SK-N-SH treated with all-trans-retinoic acid at 6 μM for 48 hours (cell line): ENCODE measurements at regions not wholly inside any gene's neighbourhood (a gene's known extent, or its start where the extent isn't known, plus 50 kb on each side); places are given as distances from the start of the nearest gene placed in this dataset.

Experiments used
- ATAC-seq: fragments of 200-7000 bp; cut with Tn5 transposase; 3 replicates; pipeline ENCODE4 v1.9.1; 2020; ENCODE audit warnings: mild to moderate bottlenecking, moderate library complexity
- ARNTL ChIP-seq: fragments of 450-650 bp; formaldehyde crosslinking; IDR thresholded peaks from 2 replicates; pipeline ENCODE4 v1.5.0; 2020; ENCODE audit warnings: low read depth, mild to moderate bottlenecking, moderate library complexity, borderline replicate concordance
- BACH2 ChIP-seq: fragments of 250-450 bp; sonication (Bioruptor Pico); IDR thresholded peaks from 2 replicates; pipeline ENCODE4 v1.9.0; 2021; ENCODE audit warnings: mild to moderate bottlenecking, borderline replicate concordance
- CSDC2 ChIP-seq: fragments of 250-450 bp; sonication (Bioruptor Pico); IDR thresholded peaks from 2 replicates; pipeline ENCODE4 v1.5.0; 2020; ENCODE audit warnings: mild to moderate bottlenecking, moderate library complexity
- ESRRG ChIP-seq: fragments of 250-450 bp; sonication (Bioruptor Pico); IDR thresholded peaks from 2 replicates; pipeline ENCODE4 v1.6.1; 2021; ENCODE audit warnings: mild to moderate bottlenecking
- GLIS3 ChIP-seq: fragments of 250-450 bp; sonication (Bioruptor Pico); IDR thresholded peaks from 2 replicates; pipeline ENCODE4 v1.5.0; 2020; ENCODE audit warnings: mild to moderate bottlenecking, moderate library complexity
- ISL1 ChIP-seq: fragments of 250-450 bp; sonication (Bioruptor Pico); IDR thresholded peaks from 2 replicates; pipeline ENCODE4 v2.1.2; 2022; ENCODE audit warnings: mild to moderate bottlenecking, moderate library complexity
- OSR1 ChIP-seq: fragments of 250-450 bp; sonication (Bioruptor Pico); IDR thresholded peaks from 2 replicates; pipeline ENCODE4 v1.8.0; 2022; ENCODE audit warnings: moderate library complexity, mild to moderate bottlenecking, inconsistent platforms
- PPARA ChIP-seq: fragments of 250-450 bp; sonication (Bioruptor Pico); IDR thresholded peaks from 2 replicates; pipeline ENCODE4 v1.5.0; 2020; ENCODE audit warnings: mild to moderate bottlenecking, borderline replicate concordance
- RARB ChIP-seq: fragments of 250-450 bp; sonication (Bioruptor Pico); IDR thresholded peaks from 2 replicates; pipeline ENCODE4 v1.8.0; 2021; ENCODE audit warnings: mild to moderate bottlenecking, moderate library complexity
- SNAI2 ChIP-seq: fragments of 250-450 bp; sonication (Bioruptor Pico); IDR thresholded peaks from 2 replicates; pipeline ENCODE4 v1.5.0; 2020; ENCODE audit warnings: mild to moderate bottlenecking, moderate library complexity
- TCF4 ChIP-seq: fragments of 250-450 bp; sonication (Bioruptor Pico); IDR thresholded peaks from 2 replicates; pipeline ENCODE4 v1.8.0; 2021; ENCODE audit warnings: mild to moderate bottlenecking, moderate library complexity, borderline replicate concordance
- TOX ChIP-seq: fragments of 250-450 bp; sonication (Bioruptor Pico); IDR thresholded peaks from 2 replicates; pipeline ENCODE4 v1.8.0; 2021; ENCODE audit warnings: mild to moderate bottlenecking, moderate library complexity, borderline replicate concordance
- ZC3H10 ChIP-seq: fragments of 250-450 bp; sonication (Bioruptor Pico); IDR thresholded peaks from 2 replicates; pipeline ENCODE4 v1.5.1; 2021; ENCODE audit warnings: mild to moderate bottlenecking, moderate library complexity
- ZFP3 ChIP-seq: fragments of 250-450 bp; sonication (Bioruptor Pico); IDR thresholded peaks from 2 replicates; pipeline ENCODE4 v1.5.0; 2020; ENCODE audit warnings: mild to moderate bottlenecking, moderate library complexity
- ZFP30 ChIP-seq: fragments of 450-650 bp; formaldehyde crosslinking; IDR thresholded peaks from 2 replicates; pipeline ENCODE4 v1.5.0; 2022; ENCODE audit warnings: mild to moderate bottlenecking, moderate library complexity
- ZNF565 ChIP-seq: fragments of 450-650 bp; formaldehyde crosslinking; conservative IDR thresholded peaks from 2 replicates; pipeline ENCODE4 v1.5.0; 2020; ENCODE audit warnings: low read depth, mild to moderate bottlenecking, moderate library complexity
- ZNF8 ChIP-seq: fragments of 450-650 bp; formaldehyde crosslinking; IDR thresholded peaks from 2 replicates; pipeline ENCODE4 v1.5.0; 2020; ENCODE audit warnings: mild to moderate bottlenecking, moderate library complexity
- TF ChIP-seq, protein P1 (sequence below): fragments of 250-450 bp; sonication (Bioruptor Pico); IDR thresholded peaks from 2 replicates; pipeline ENCODE4 v1.8.0; 2021; ENCODE audit warnings: low read depth, mild to moderate bottlenecking, moderate library complexity, borderline replicate concordance
- TF ChIP-seq, protein P2 (sequence below): fragments of 250-450 bp; sonication (Bioruptor Pico); IDR thresholded peaks from 2 replicates; pipeline ENCODE4 v1.5.1; 2020; ENCODE audit warnings: low read depth, mild to moderate bottlenecking, moderate library complexity
- TF ChIP-seq, protein P3 (sequence below): fragments of 250-450 bp; sonication (Bioruptor Pico); IDR thresholded peaks from 2 replicates; pipeline ENCODE4 v1.5.0; 2020; ENCODE audit warnings: mild to moderate bottlenecking, moderate library complexity
- TF ChIP-seq, protein P4 (sequence below): fragments of 250-450 bp; sonication (Bioruptor Pico); IDR thresholded peaks from 2 replicates; pipeline ENCODE4 v1.5.1; 2021; ENCODE audit warnings: mild to moderate bottlenecking, moderate library complexity

DNA sequence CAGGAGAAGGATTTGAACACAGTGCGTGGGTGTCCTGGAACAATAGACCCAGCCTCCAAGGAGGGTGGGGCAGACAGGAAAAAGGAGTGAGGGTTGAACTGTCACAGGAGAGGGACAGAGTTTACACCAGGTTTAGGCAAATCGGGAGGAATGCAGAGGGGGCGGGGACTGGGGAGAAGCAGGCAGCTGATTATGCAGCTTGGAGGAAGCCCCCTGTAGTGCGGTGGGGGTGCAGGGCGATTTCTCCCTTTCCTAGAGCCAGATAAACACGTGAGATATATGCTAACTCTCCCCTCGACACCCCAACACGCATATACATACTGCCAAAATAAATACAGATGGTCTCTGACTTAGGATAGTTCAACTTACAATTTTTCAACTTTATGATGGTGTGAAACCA lies 108.6 kb upstream of the PRR20G start:
- no peak for ATAC-seq
- no peak for TF ChIP-seq ZFP30

DNA sequence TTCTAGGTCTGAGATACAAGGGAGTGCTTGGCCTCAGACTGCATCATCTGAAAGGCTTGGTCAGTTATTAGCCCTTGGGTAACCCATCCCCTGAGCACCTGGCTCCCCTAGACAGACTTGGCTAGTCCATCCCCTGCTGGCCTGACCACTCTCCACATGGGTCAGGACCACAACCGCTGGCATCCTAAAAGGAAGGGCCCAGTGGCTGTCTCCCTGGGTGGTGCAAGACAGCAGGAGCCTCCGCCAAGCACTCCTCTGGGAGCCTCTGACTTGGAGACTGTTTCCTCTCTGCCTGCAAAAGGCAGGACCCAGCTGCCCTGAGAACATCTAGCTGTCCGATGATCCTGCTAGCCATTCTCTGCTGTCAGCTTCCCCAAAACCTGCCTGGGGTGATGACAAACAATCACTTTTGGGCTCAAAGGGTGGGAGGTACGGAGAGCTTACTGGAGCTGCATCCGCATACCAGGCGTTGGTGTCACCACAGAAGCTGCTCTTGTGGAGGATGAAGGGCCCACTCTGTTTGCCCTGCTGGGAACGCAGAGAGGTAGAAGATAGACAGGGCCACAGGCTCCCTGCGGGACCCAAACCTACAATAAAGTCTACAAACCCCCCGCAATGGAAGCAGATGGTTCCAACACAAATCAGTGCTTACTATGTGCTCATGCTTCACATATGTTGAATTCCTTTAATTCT lies 108.0 kb upstream of the PRR20G start:
- ATAC-seq, result no peak
- no peak for TF ChIP-seq BACH2 (CRISPR knock-in tag)
- no peak for TF ChIP-seq RARB (CRISPR knock-in tag)
- TF ChIP-seq, protein P1, sequence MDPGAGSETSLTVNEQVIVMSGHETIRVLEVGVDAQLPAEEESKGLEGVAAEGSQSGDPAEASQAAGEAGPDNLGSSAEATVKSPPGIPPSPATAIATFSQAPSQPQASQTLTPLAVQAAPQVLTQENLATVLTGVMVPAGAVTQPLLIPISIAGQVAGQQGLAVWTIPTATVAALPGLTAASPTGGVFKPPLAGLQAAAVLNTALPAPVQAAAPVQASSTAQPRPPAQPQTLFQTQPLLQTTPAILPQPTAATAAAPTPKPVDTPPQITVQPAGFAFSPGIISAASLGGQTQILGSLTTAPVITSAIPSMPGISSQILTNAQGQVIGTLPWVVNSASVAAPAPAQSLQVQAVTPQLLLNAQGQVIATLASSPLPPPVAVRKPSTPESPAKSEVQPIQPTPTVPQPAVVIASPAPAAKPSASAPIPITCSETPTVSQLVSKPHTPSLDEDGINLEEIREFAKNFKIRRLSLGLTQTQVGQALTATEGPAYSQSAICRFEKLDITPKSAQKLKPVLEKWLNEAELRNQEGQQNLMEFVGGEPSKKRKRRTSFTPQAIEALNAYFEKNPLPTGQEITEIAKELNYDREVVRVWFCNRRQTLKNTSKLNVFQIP (CRISPR knock-in tag), result no peak
- no peak for TF ChIP-seq ESRRG
- TF ChIP-seq OSR1 (CRISPR knock-in tag), result no peak
- TF ChIP-seq ISL1, result no peak
- TF ChIP-seq TCF4 (CRISPR knock-in tag), result no peak
- no peak for TF ChIP-seq CSDC2 (CRISPR knock-in tag)
- no peak for TF ChIP-seq ARNTL (CRISPR knock-in tag)
- no peak for TF ChIP-seq TOX
- TF ChIP-seq, protein P2, sequence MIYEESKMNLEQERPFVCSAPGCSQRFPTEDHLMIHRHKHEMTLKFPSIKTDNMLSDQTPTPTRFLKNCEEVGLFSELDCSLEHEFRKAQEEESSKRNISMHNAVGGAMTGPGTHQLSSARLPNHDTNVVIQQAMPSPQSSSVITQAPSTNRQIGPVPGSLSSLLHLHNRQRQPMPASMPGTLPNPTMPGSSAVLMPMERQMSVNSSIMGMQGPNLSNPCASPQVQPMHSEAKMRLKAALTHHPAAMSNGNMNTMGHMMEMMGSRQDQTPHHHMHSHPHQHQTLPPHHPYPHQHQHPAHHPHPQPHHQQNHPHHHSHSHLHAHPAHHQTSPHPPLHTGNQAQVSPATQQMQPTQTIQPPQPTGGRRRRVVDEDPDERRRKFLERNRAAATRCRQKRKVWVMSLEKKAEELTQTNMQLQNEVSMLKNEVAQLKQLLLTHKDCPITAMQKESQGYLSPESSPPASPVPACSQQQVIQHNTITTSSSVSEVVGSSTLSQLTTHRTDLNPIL (CRISPR knock-in tag), result no peak
- no peak for TF ChIP-seq ZNF565 (CRISPR knock-in tag)
- TF ChIP-seq ZFP3, result no peak

DNA sequence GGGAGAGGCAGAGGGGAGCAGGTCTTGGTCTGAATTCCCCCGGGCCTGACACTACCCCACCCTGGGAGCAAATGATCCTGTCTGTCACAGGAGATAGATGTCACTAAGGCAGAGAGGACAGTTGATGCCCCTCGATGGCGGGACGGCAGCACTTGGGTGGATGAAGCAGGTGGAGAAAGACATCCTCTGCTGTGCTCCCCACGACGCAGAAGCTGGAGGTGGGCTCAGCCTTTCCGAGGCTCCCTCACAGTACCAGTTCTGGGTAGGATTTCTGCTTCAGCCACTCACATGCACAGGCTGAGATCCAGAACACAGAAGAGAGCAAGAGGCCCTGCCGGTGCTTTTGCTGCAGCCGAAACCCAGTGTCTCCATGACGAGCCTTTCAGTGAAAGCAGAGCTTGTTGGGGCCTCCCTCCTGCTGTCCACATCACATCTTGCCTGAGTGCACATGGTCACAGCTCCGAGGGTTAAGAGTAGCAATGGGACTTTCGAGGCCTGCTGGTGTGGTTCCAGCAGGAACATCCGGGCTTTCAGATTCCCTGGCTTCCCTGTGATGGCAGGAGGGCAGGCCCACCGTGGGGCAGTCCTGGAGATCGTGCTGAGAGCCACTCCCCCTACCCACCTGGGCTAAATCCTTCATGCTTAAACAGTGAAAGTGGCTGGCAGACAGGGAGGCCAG lies 107.3 kb upstream of the PRR20G start:
- TF ChIP-seq ZNF8 (no peak), GLIS3 (CRISPR knock-in tag) (no peak), SNAI2 (no peak), RARB (CRISPR knock-in tag) (no peak), OSR1 (CRISPR knock-in tag) (no peak), ESRRG (no peak), ZC3H10 (CRISPR knock-in tag) (no peak), TCF4 (CRISPR knock-in tag) (no peak), PPARA (CRISPR knock-in tag) (no peak)
- TF ChIP-seq, protein P3, sequence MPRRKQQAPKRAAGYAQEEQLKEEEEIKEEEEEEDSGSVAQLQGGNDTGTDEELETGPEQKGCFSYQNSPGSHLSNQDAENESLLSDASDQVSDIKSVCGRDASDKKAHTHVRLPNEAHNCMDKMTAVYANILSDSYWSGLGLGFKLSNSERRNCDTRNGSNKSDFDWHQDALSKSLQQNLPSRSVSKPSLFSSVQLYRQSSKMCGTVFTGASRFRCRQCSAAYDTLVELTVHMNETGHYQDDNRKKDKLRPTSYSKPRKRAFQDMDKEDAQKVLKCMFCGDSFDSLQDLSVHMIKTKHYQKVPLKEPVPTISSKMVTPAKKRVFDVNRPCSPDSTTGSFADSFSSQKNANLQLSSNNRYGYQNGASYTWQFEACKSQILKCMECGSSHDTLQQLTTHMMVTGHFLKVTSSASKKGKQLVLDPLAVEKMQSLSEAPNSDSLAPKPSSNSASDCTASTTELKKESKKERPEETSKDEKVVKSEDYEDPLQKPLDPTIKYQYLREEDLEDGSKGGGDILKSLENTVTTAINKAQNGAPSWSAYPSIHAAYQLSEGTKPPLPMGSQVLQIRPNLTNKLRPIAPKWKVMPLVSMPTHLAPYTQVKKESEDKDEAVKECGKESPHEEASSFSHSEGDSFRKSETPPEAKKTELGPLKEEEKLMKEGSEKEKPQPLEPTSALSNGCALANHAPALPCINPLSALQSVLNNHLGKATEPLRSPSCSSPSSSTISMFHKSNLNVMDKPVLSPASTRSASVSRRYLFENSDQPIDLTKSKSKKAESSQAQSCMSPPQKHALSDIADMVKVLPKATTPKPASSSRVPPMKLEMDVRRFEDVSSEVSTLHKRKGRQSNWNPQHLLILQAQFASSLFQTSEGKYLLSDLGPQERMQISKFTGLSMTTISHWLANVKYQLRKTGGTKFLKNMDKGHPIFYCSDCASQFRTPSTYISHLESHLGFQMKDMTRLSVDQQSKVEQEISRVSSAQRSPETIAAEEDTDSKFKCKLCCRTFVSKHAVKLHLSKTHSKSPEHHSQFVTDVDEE (CRISPR knock-in tag), result no peak
- TF ChIP-seq, protein P1 (CRISPR knock-in tag), result no peak
- TF ChIP-seq, protein P4, sequence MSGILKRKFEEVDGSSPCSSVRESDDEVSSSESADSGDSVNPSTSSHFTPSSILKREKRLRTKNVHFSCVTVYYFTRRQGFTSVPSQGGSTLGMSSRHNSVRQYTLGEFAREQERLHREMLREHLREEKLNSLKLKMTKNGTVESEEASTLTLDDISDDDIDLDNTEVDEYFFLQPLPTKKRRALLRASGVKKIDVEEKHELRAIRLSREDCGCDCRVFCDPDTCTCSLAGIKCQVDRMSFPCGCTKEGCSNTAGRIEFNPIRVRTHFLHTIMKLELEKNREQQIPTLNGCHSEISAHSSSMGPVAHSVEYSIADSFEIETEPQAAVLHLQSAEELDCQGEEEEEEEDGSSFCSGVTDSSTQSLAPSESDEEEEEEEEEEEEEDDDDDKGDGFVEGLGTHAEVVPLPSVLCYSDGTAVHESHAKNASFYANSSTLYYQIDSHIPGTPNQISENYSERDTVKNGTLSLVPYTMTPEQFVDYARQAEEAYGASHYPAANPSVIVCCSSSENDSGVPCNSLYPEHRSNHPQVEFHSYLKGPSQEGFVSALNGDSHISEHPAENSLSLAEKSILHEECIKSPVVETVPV (CRISPR knock-in tag), result no peak
- TF ChIP-seq, protein P2 (CRISPR knock-in tag), result no peak

More for the DNA sequence above, 107.3 kb upstream of the PRR20G start:
- no peak for ATAC-seq
